Heart left ventricle (tissue), 13 donors: ENCODE measurements at regions not wholly inside any gene's neighbourhood (a gene's known extent, or its start where the extent isn't known, plus 50 kb on each side); places are given as distances from the start of the nearest gene placed in this dataset.

Experiments used
- CTCF ChIP-seq, 12 donors: fragments of 200-600 bp; sonication (generic) in 4 of 12; IDR thresholded peaks; one replicate each; pipeline versions ENCODE4 v1.5.0 to v1.8.0; 2018 to 2022; ENCODE audit warnings: antibody characterized with exemption in 12 of 12, mild to moderate bottlenecking in 5 of 12
- POLR2A ChIP-seq, 2 donors: fragments of 450-650 bp; IDR thresholded peaks; one replicate each; pipeline ENCODE4 v1.6.1; 2017; ENCODE audit warnings: antibody characterized with exemption in 2 of 2, mild to moderate bottlenecking in 2 of 2, moderate library complexity in 2 of 2
- donor health status: ischemic (EF 13 %, LVEDD 7.1; RV severe dilation, severe dysfunction).
- donor health status: DM: no; HTN: yes; CAD: no.
- donor health status: DM: no; HTN: no; CAD: no.
- donor health status: ischemic (EF 25% LVEDD 6.9; RV normal size, moderate dysfunction).
- donor health status: ischemic (EF 25% LVEDD 5.7; RV mildly dilated, moderate dysfunction).
- donor health status: ischemic (EF 35%, LVEDD 5.7; RV mildly dilated, moderate dysfunction).
- donor health status: nonischemic (EF 11% LVEDD 7.7; RV severe dilation, severe dysfunction).
- donor health status: DM: yes; HTN: yes; CAD: no.
- donor health status: PGD.
- donor health status: ischemic (EF 29% LVEDD 5.4; RV normal size, mild dysfunction).
- donor health status: nonischemic (EF 23%, LVEDD 6.1; RV moderate dilation, normal function).

GRCh38 chr4:17170131-17170530 is 271.7 kb upstream of the LDB2 start:
- TF ChIP-seq CTCF (IDR thresholded peaks at IDR 0.05) (no peak), POLR2A (IDR thresholded peaks at IDR 0.05) (no peak)
